Kidney (tissue), 13 donors: ENCODE measurements at regions not wholly inside any gene's neighbourhood (a gene's known extent, or its start where the extent isn't known, plus 50 kb on each side); places are given as distances from the start of the nearest gene placed in this dataset.

Experiments
- DNase-seq, 5 donors: peaks; one replicate each; pipeline ENCODE4 v3.0.0-alpha.2; 2013 to 2020
- FAIRE-seq: peaks from 2 replicates; lab custom pipeline; 2012; peaks lifted over from hg19 to GRCh38; lab: Jason Lieb, UNC
- H3K27ac ChIP-seq, 2 donors: one replicate each; pipeline ENCODE4 v1.7.0; 2013; ENCODE audit warnings: low read depth in 2 of 2, low read length in 2 of 2, inconsistent platforms in 1 of 2
- H3K27me3 ChIP-seq: one replicate; pipeline ENCODE4 v1.7.1; 2013; ENCODE audit warnings: low read length, inconsistent platforms; ENCODE audit not compliant: control insufficient read depth, insufficient read depth
- H3K36me3 ChIP-seq, 3 donors: one replicate each; pipeline versions ENCODE4 v1.7.0 to v1.7.1; 2013; ENCODE audit warnings: low read length in 3 of 3, control low read depth in 1 of 3, inconsistent platforms in 1 of 3; ENCODE audit not compliant: insufficient read depth in 3 of 3, control insufficient read depth in 2 of 3
- H3K4me1 ChIP-seq, 3 donors: one replicate each; pipeline versions ENCODE4 v1.7.0 to v1.7.1; 2013; ENCODE audit warnings: low read length in 3 of 3, inconsistent platforms in 1 of 3, low read depth in 1 of 3; ENCODE audit not compliant: control insufficient read depth in 2 of 3, insufficient read depth in 2 of 3
- H3K4me3 ChIP-seq, 3 donors: one replicate each; pipeline versions ENCODE4 v1.7.0 to v1.8.1; 2013; ENCODE audit warnings: low read length in 3 of 3, control low read depth in 1 of 3, inconsistent platforms in 1 of 3
- H3K9ac ChIP-seq, 3 donors: one replicate each; pipeline versions ENCODE4 v1.7.0 to v1.7.1; 2013; ENCODE audit warnings: low read length in 3 of 3, control low read depth in 1 of 3, inconsistent platforms in 1 of 3
- H3K9me3 ChIP-seq, 3 donors: one replicate each; pipeline versions ENCODE4 v1.7.0 to v1.7.1; 2013; ENCODE audit warnings: low read length in 3 of 3, control low read depth in 1 of 3, inconsistent platforms in 1 of 3; ENCODE audit not compliant: control insufficient read depth in 2 of 3, insufficient read depth in 1 of 3
- CTCF ChIP-seq: IDR thresholded peaks from 3 replicates; pipeline ENCODE4 v1.5.1; 2012; ENCODE audit warnings: mild to moderate bottlenecking, moderate library complexity, borderline replicate concordance; ENCODE audit not compliant: insufficient read depth; ENCODE audit errors: extremely low read depth
- intact Hi-C: fragments of 100-400 bp; cut with DNase I; formaldehyde crosslinking; loops from one replicate; pipeline ENCODE4 v1.11.1; 2022
- donor health status: control.
- donor health status: control.
- donor health status: control.
- donor health status: control.
- donor health status: control.
- donor health status: DM: yes; HTN: yes; CAD: no.
- donor health status: Normal renal cell carcinoma (clear cell type).

- H3K9me3 ChIP-seq = no peaks in the 10 kb centered on the region
- FAIRE-seq = peak; percentile 38
- H3K9ac ChIP-seq = no peak overlapping the region
- no peak for TF ChIP-seq CTCF
- no peak overlapping the region for H3K27ac ChIP-seq
- H3K4me1 ChIP-seq = no peaks in the 10 kb centered on the region
- no peak overlapping the region for H3K4me3 ChIP-seq
- DNase-seq = no peak
- intact Hi-C loops = no loop called here
- no peaks in the 10 kb centered on the region for H3K36me3 ChIP-seq
- no peaks in the 10 kb centered on the region for H3K27me3 ChIP-seq
Observed at GRCh38 chrX:67295924-67296323, 247.9 kb upstream of the AR start.

DNA sequence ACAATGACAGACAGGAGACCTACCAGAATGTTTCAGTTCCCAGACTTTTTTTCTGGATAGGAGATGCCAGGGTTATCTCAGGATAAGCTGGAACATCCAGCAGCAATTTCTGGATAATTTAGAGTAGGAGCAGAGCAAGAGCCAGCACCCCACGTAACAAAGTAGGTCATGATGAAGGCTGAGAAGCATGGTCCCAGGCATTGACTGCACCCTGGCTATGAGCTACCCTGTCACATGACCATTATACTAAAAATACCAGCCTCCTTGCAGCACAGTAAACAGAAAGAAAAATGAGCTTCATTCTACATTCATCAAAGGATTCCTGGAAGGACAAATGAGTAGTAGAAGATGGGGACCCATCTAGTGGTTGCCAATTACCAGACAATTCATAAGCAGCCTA, 247.4 kb upstream of the AR start:
- no peak for TF ChIP-seq CTCF
- Histone ChIP-seq H3K4me3 (no peak overlapping the region), H3K9ac (no peak overlapping the region), H3K9me3 (no peaks in the 10 kb centered on the region), H3K4me1 (no peaks in the 10 kb centered on the region), H3K27me3 (no peaks in the 10 kb centered on the region), H3K36me3 (no peaks in the 10 kb centered on the region), H3K27ac (no peak overlapping the region)
- FAIRE-seq (no peak), DNase-seq (no peak)
- intact Hi-C loops = no loop called here

DNA sequence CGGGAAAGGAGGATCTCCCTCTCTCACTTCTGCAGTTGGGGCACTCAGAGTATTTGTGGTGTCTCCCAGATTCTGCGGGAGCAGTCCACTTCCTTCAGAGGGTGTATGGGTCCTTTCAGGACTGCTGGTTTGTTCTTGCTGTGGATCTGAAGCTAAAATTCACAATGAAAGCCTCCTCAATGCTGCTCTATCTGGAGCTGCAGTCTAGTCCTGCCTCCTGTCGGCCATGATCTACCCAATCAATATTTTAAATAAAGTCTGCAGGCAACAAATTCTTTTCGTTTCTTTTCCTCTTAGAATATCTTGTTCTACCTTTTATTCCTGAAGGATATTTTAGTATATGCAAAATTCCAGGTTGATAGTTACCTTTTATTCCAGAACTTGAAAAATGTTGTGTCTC, 226.1 kb upstream of the AR start:
- Histone ChIP-seq H3K27ac (no peak overlapping the region), H3K9ac (no peak overlapping the region), H3K36me3 (no peaks in the 10 kb centered on the region), H3K4me3 (no peak overlapping the region), H3K9me3 (no peaks in the 10 kb centered on the region), H3K27me3 (no peaks in the 10 kb centered on the region), H3K4me1 (no peaks in the 10 kb centered on the region)
- FAIRE-seq (no peak), DNase-seq (no peak)
- TF ChIP-seq CTCF = no peak
- intact Hi-C loops = no loop called here

GRCh38 chrX:67328476-67328875, 215.3 kb upstream of the AR start:
- no peak overlapping the region for H3K4me3 ChIP-seq
- no peak overlapping the region for H3K27ac ChIP-seq
- no peaks in the 10 kb centered on the region for H3K27me3 ChIP-seq
- no peaks in the 10 kb centered on the region for H3K4me1 ChIP-seq
- DNase-seq (no peak), FAIRE-seq (no peak)
- no peak for TF ChIP-seq CTCF
- no peak overlapping the region for H3K9ac ChIP-seq
- intact Hi-C loops = no loop called here
- H3K9me3 ChIP-seq = no peaks in the 10 kb centered on the region
- H3K36me3 ChIP-seq = no peaks in the 10 kb centered on the region
